HepG2 (cell line): ENCODE measurements at regions not wholly inside any gene's neighbourhood (a gene's known extent, or its start where the extent isn't known, plus 50 kb on each side); places are given as distances from the start of the nearest gene placed in this dataset.

Experiments used
- ATAC-seq: fragments of 200-7000 bp; cut with Tn5 transposase; 3 replicates; pipeline ENCODE4 v1.9.1; 2020; ENCODE audit warnings: mild to moderate bottlenecking, moderate library complexity
- BruUV-seq: library from RNA; stranded (reverse); fragments of 400-500 nt; replicated peaks from 2 replicates; lab custom pipeline; 2021; lab: Mats Ljungman, UMichigan
- CTCF ChIA-PET: fragments of 300-600 bp; formaldehyde crosslinking; extraction: SDS; loops from one replicate; lab custom pipeline; 2021; ENCODE audit warnings: low total read pairs, inconsistent platforms, low intra/inter-chr PET ratio; lab: Yijun Ruan, JAX
- POLR2A ChIA-PET: fragments of 350-600 bp; sonication (Branson Sonifier 250); formaldehyde crosslinking; loops from one replicate; lab custom pipeline; 2020; ENCODE audit warnings: antibody characterized with exemption, inconsistent platforms; lab: Yijun Ruan, JAX
- DNase-seq: peaks from one replicate; pipeline ENCODE4 v3.0.0-alpha.2; 2015; ENCODE audit warnings: low spot score
- FAIRE-seq: peaks from 3 replicates; lab custom pipeline; 2011; peaks lifted over from hg19 to GRCh38; lab: Jason Lieb, UNC
- H2AFZ ChIP-seq: one replicate; pipeline ENCODE4 v1.6.1; 2011; ENCODE audit warnings: low read length, inconsistent platforms
- H3K27ac ChIP-seq: fragments of 300-600 bp; 3 replicates; pipeline ENCODE4 v1.8.0; 2011; ENCODE audit warnings: mixed run types, mild to moderate bottlenecking, mixed read lengths, low read length, inconsistent platforms; ENCODE audit not compliant: insufficient read depth; ENCODE audit errors: extremely low read length
- H3K27me3 ChIP-seq, 2 experiments: fragments of 200-600 bp in 1 of 2; 2 replicates in 1 of 2; 3 replicates in 1 of 2; pipeline versions ENCODE4 v1.6.0 to v1.8.0; 2011; ENCODE audit warnings: low read length in 2 of 2, mild to moderate bottlenecking in 2 of 2, moderate library complexity in 2 of 2, inconsistent platforms in 1 of 2; ENCODE audit not compliant: insufficient read depth in 2 of 2, control insufficient read depth in 1 of 2
- H3K36me3 ChIP-seq, 2 experiments: fragments of 200-600 bp in 1 of 2; replicated peaks in 1 of 2; 2 replicates in 1 of 2; 3 replicates in 1 of 2; pipeline versions ENCODE4 v1.5.1 to v1.8.0; 2011; ENCODE audit warnings: low read length in 2 of 2, inconsistent platforms in 1 of 2; ENCODE audit not compliant: insufficient read depth in 2 of 2, control insufficient read depth in 1 of 2
- H3K4me1 ChIP-seq: 2 replicates; pipeline ENCODE4 v1.5.1; 2012; ENCODE audit warnings: low read length, inconsistent platforms; ENCODE audit not compliant: insufficient read depth
- H3K4me2 ChIP-seq: 2 replicates; pipeline ENCODE4 v1.6.0; 2011; ENCODE audit warnings: low read depth, low read length, inconsistent platforms
- H3K4me3 ChIP-seq, 3 experiments: fragments of 200-600 bp in 1 of 3; sonication (generic), shearing (Covaris generic) in 1 of 3; replicated peaks in 1 of 3; 2 replicates each; pipeline ENCODE4 v1.5.1; 2011 to 2016; ENCODE audit warnings: low read length in 3 of 3, inconsistent platforms in 2 of 3, low read depth in 2 of 3, mild to moderate bottlenecking in 2 of 3, control low read depth in 1 of 3, mixed read lengths in 1 of 3; ENCODE audit not compliant: insufficient read depth in 1 of 3
- H3K79me2 ChIP-seq: one replicate; pipeline ENCODE4 v1.6.1; 2011; ENCODE audit warnings: low read length, inconsistent platforms; ENCODE audit not compliant: insufficient read depth
- H3K9ac ChIP-seq: 2 replicates; pipeline ENCODE4 v1.6.0; 2011; ENCODE audit warnings: mild to moderate bottlenecking, low read depth, low read length, inconsistent platforms; ENCODE audit not compliant: insufficient read depth
- H3K9me3 ChIP-seq: 2 replicates; pipeline ENCODE4 v1.5.1; 2012; ENCODE audit warnings: mild to moderate bottlenecking, low read length
- H4K20me1 ChIP-seq: 2 replicates; pipeline ENCODE4 v1.6.0; 2011; ENCODE audit warnings: inconsistent platforms, mild to moderate bottlenecking, low read length, moderate library complexity; ENCODE audit not compliant: insufficient read depth
- LBX2 ChIP-seq: sonication (generic); formaldehyde crosslinking; IDR thresholded peaks from 2 replicates; pipeline ENCODE4 v1.5.0; 2020; ENCODE audit warnings: missing genetic modification reagents, mild to moderate bottlenecking, borderline replicate concordance
- PATZ1 ChIP-seq: sonication (generic); formaldehyde crosslinking; IDR thresholded peaks from 2 replicates; pipeline ENCODE4 v1.4.0; 2020; ENCODE audit warnings: missing genetic modification reagents
- PHF8 ChIP-seq: sonication (generic); formaldehyde crosslinking; IDR thresholded peaks from 2 replicates; pipeline ENCODE4 v1.5.0; 2020; ENCODE audit warnings: missing genetic modification reagents
- TFDP2 ChIP-seq: sonication (generic); formaldehyde crosslinking; IDR thresholded peaks from 2 replicates; pipeline ENCODE4 v1.4.0; 2020; ENCODE audit warnings: missing genetic modification reagents
- TFE3 ChIP-seq: IDR thresholded peaks from 2 replicates; pipeline ENCODE4 v1.6.1; 2016
- YEATS4 ChIP-seq: sonication (generic); formaldehyde crosslinking; IDR thresholded peaks from 2 replicates; pipeline ENCODE4 v1.4.0; 2020; ENCODE audit warnings: missing genetic modification reagents, borderline replicate concordance
- ZBTB46 ChIP-seq: sonication (generic); formaldehyde crosslinking; IDR thresholded peaks from 2 replicates; pipeline ENCODE4 v1.4.0; 2020; ENCODE audit warnings: mild to moderate bottlenecking, missing genetic modification reagents, borderline replicate concordance
- ZNF577 ChIP-seq: sonication (generic); formaldehyde crosslinking; IDR thresholded peaks from 2 replicates; pipeline ENCODE4 v1.4.0; 2020; ENCODE audit warnings: mild to moderate bottlenecking, low read depth, missing genetic modification reagents, borderline replicate concordance
- ZNF781 ChIP-seq: sonication (generic); formaldehyde crosslinking; IDR thresholded peaks from 2 replicates; pipeline ENCODE4 v1.5.1; 2020; ENCODE audit warnings: borderline replicate concordance, mild to moderate bottlenecking, missing genetic modification reagents; ENCODE audit errors: not compliant biosample characterization
- ZSCAN31 ChIP-seq: sonication (generic); formaldehyde crosslinking; IDR thresholded peaks from 2 replicates; pipeline ENCODE4 v1.5.0; 2020; ENCODE audit warnings: low read depth, mild to moderate bottlenecking, missing genetic modification reagents
- in situ Hi-C: cut with HindIII; loops from 2 replicates; pipeline ENCODE4 v1.10.0; 2017; ENCODE audit warnings: low pct_unique_long_range_greater_than_20kb; ENCODE audit not compliant: extremely low pct_ligation_motif_present
- intact Hi-C: fragments of 100-400 bp; cut with micrococcal nuclease; formaldehyde crosslinking; loops from one replicate; pipeline ENCODE4 v1.10.0; 2022; ENCODE audit not compliant: unreplicated experiment

GRCh38 chr3:164748626-164749025 lies 329.7 kb downstream of the SI start:
- H3K4me1 ChIP-seq: no peaks in the 10 kb centered on the region
- no peak overlapping the region for H3K4me2 ChIP-seq
- POLR2A ChIA-PET: no interaction called here
- in situ Hi-C loops: no loop called here
- FAIRE-seq (no peak), ATAC-seq (no peak), DNase-seq (no peak)
- no TSS peak for BruUV-seq
- intact Hi-C loops: no loop called here
- no peaks in the 10 kb centered on the region for H3K27me3 ChIP-seq
- TF ChIP-seq ZNF577 (CRISPR knock-in tag) (no peak), TFDP2 (CRISPR knock-in tag) (no peak), ZSCAN31 (no peak), TFE3 (no peak), ZBTB46 (no peak), ZNF781 (CRISPR knock-in tag) (no peak), PHF8 (CRISPR knock-in tag) (no peak), YEATS4 (CRISPR knock-in tag) (no peak), LBX2 (no peak), PATZ1 (no peak)
- H2AFZ ChIP-seq: no peak overlapping the region
- no peaks in the 10 kb centered on the region for H3K9me3 ChIP-seq
- no peak overlapping the region for H3K4me3 ChIP-seq
- H3K79me2 ChIP-seq: no peaks in the 10 kb centered on the region
- H3K36me3 ChIP-seq: no peaks in the 10 kb centered on the region
- CTCF ChIA-PET: no interaction called here
- no peaks in the 10 kb centered on the region for H4K20me1 ChIP-seq
- H3K27ac ChIP-seq: no peak overlapping the region
- no peak overlapping the region for H3K9ac ChIP-seq
